Smooth muscle cell (in vitro differentiated cells): ENCODE measurements at regions not wholly inside any gene's neighbourhood (a gene's known extent, or its start where the extent isn't known, plus 50 kb on each side); places are given as distances from the start of the nearest gene placed in this dataset.

Experiments
- DNase-seq: peaks from one replicate; lab custom pipeline; 2025; ENCODE audit not compliant: unreplicated experiment; lab: John Stamatoyannopoulos, UW
- H2AFZ ChIP-seq: fragments of 200-600 bp; sonication (generic); 2 replicates; pipeline ENCODE4 v1.6.0; 2016; ENCODE audit warnings: antibody characterized with exemption, low read depth, mild to moderate bottlenecking
- H3F3A ChIP-seq: fragments of 200-600 bp; sonication (generic); 2 replicates; pipeline ENCODE4 v1.6.0; 2017; ENCODE audit warnings: antibody characterized with exemption, low read depth
- H3K27ac ChIP-seq: fragments of 200-600 bp; sonication (generic); 2 replicates; pipeline ENCODE4 v1.5.1; 2016; ENCODE audit warnings: low read depth, mild to moderate bottlenecking
- H3K27me3 ChIP-seq: fragments of 200-600 bp; sonication (generic); 2 replicates; pipeline ENCODE4 v1.6.1; 2016; ENCODE audit warnings: low read depth, mild to moderate bottlenecking
- H3K36me3 ChIP-seq: fragments of 200-600 bp; sonication (generic); 2 replicates; pipeline ENCODE4 v1.5.1; 2016; ENCODE audit warnings: low read depth
- H3K4me1 ChIP-seq: fragments of 200-600 bp; sonication (generic); 2 replicates; pipeline ENCODE4 v1.5.1; 2016; ENCODE audit warnings: low read depth
- H3K4me2 ChIP-seq: fragments of 200-600 bp; sonication (generic); 2 replicates; pipeline ENCODE4 v1.6.0; 2016; ENCODE audit warnings: mild to moderate bottlenecking
- H3K4me3 ChIP-seq: fragments of 200-600 bp; sonication (generic); 2 replicates; pipeline ENCODE4 v1.5.1; 2016; ENCODE audit warnings: mild to moderate bottlenecking
- H3K79me2 ChIP-seq: fragments of 200-600 bp; sonication (generic); 2 replicates; pipeline ENCODE4 v1.6.0; 2016; ENCODE audit warnings: low read depth, mild to moderate bottlenecking
- H3K9ac ChIP-seq: fragments of 200-600 bp; sonication (generic); 2 replicates; pipeline ENCODE4 v1.6.0; 2016; ENCODE audit warnings: low read depth
- H3K9me3 ChIP-seq: fragments of 200-600 bp; sonication (generic); replicated peaks from 2 replicates; pipeline ENCODE4 v1.5.1; 2016; ENCODE audit warnings: low read depth
- H4K20me1 ChIP-seq: fragments of 200-600 bp; sonication (generic); 2 replicates; pipeline ENCODE4 v1.6.0; 2016; ENCODE audit warnings: low read depth
- CTCF ChIP-seq: fragments of 200-600 bp; sonication (generic); IDR thresholded peaks from 2 replicates; pipeline ENCODE4 v1.5.1; 2017; ENCODE audit warnings: borderline replicate concordance, mild to moderate bottlenecking, antibody characterized with exemption; ENCODE audit not compliant: insufficient read depth, poor library complexity, severe bottlenecking
- WGBS: methylation state at CpG from one replicate; pipeline ENCODE4 v1.1.7; 2016; ENCODE audit warnings: low lambda C conversion rate; 5-methylcytosine and 5-hydroxymethylcytosine counted together

- no peak for TF ChIP-seq CTCF
Observed at GRCh38 chr10:3666525-3667302, 118.3 kb downstream of the KLF6 start.

GRCh38 chr10:3665316-3665908, 119.6 kb downstream of the KLF6 start:
- Histone ChIP-seq H4K20me1 (no peaks in the 10 kb centered on the region), H3F3A (no peaks in the 10 kb centered on the region), H3K79me2 (no peaks in the 10 kb centered on the region), H2AFZ (no peak overlapping the region), H3K27ac (no peak overlapping the region), H3K9ac (no peak overlapping the region), H3K27me3 (no peaks in the 10 kb centered on the region), H3K36me3 (no peaks in the 10 kb centered on the region), H3K4me3 (no peak overlapping the region), H3K4me1 (no peaks in the 10 kb centered on the region), H3K4me2 (no peak overlapping the region), H3K9me3 (no peaks in the 10 kb centered on the region)
- 88% methylated on average over 15 of the region's 15 CpGs for WGBS
- no peak for TF ChIP-seq CTCF
- DNase-seq, result no peak

More at GRCh38 chr10:3666525-3667302, 118.3 kb downstream of the KLF6 start:
- DNase-seq, result no peak
- Histone ChIP-seq H3K27me3 (no peaks in the 10 kb centered on the region), H4K20me1 (no peaks in the 10 kb centered on the region), H3K4me2 (no peak overlapping the region), H3K79me2 (no peaks in the 10 kb centered on the region), H3K9ac (no peak overlapping the region), H3F3A (no peaks in the 10 kb centered on the region), H3K4me3 (no peak overlapping the region), H3K9me3 (no peaks in the 10 kb centered on the region), H3K36me3 (no peaks in the 10 kb centered on the region), H3K27ac (no peak overlapping the region), H3K4me1 (no peaks in the 10 kb centered on the region), H2AFZ (no peak overlapping the region)
- 97% methylated on average over 14 of the region's 14 CpGs for WGBS

- H3K4me1 ChIP-seq, result peaks cover 10% of the 10 kb centered on the region
- no peaks in the 10 kb centered on the region for H3K36me3 ChIP-seq
- 96% methylated on average over 2 of the region's 2 CpGs for WGBS
- no peak for TF ChIP-seq CTCF
- H3F3A ChIP-seq, result no peaks in the 10 kb centered on the region
- H3K27me3 ChIP-seq, result no peaks in the 10 kb centered on the region
- no peaks in the 10 kb centered on the region for H3K79me2 ChIP-seq
- no peaks in the 10 kb centered on the region for H3K9me3 ChIP-seq
- DNase-seq, result no peak
- H3K4me3 ChIP-seq, result no peak overlapping the region
- H4K20me1 ChIP-seq, result no peaks in the 10 kb centered on the region
- no peak overlapping the region for H2AFZ ChIP-seq
- no peak overlapping the region for H3K9ac ChIP-seq
- no peak overlapping the region for H3K27ac ChIP-seq
- no peak overlapping the region for H3K4me2 ChIP-seq
Observed at GRCh38 chr10:3662775-3663174, 122.2 kb downstream of the KLF6 start.
